K562 (cell line): ENCODE measurements at regions not wholly inside any gene's neighbourhood (a gene's known extent, or its start where the extent isn't known, plus 50 kb on each side); places are given as distances from the start of the nearest gene placed in this dataset.

Source experiments
- ATAC-seq: fragments of 200-7000 bp; cut with Tn5 transposase; 3 replicates; pipeline ENCODE4 v1.9.1; 2020; ENCODE audit warnings: moderate library complexity
- BruUV-seq: library from RNA; stranded (reverse); fragments of 400-500 nt; replicated peaks from 2 replicates; lab custom pipeline; 2021; lab: Mats Ljungman, UMichigan
- CTCF ChIA-PET: fragments of 300-600 bp; formaldehyde crosslinking; extraction: SDS; loops from one replicate; lab custom pipeline; 2021; ENCODE audit warnings: low intra/inter-chr PET ratio; lab: Yijun Ruan, JAX
- POLR2A ChIA-PET: fragments of 300-600, 350-650 bp; sonication (Branson Sonifier 250); formaldehyde crosslinking; extraction: SDS; loops from one replicate; lab custom pipeline; 2021; ENCODE audit warnings: antibody characterized with exemption, inconsistent platforms; lab: Yijun Ruan, JAX
- DNase-seq, 4 experiments: peaks; one replicate each; pipeline versions ENCODE4 v3.0.0 to v3.0.0-alpha.2; 2011 to 2018; ENCODE audit warnings: low spot score in 3 of 4, mixed read lengths in 3 of 4; ENCODE audit errors: extremely low read depth in 1 of 4
- FAIRE-seq: peaks from 2 replicates; lab custom pipeline; 2011; peaks lifted over from hg19 to GRCh38; lab: Jason Lieb, UNC
- H2AFZ ChIP-seq: 2 replicates; pipeline ENCODE4 v1.6.0; 2011; ENCODE audit warnings: low read depth, low read length, control low read depth, inconsistent platforms
- H3K27ac ChIP-seq: fragments of 200-600 bp; 3 replicates; pipeline ENCODE4 v1.8.0; 2011; ENCODE audit warnings: low read depth, mild to moderate bottlenecking, control low read depth, inconsistent platforms, low read length, moderate library complexity, mixed read lengths; ENCODE audit errors: extremely low read depth
- H3K27me3 ChIP-seq, 2 experiments: fragments of 300-600 bp in 1 of 2; 2 replicates in 1 of 2; 3 replicates in 1 of 2; pipeline versions ENCODE4 v1.6.0 to v1.8.0; 2011; ENCODE audit warnings: inconsistent platforms in 2 of 2, low read length in 2 of 2, mild to moderate bottlenecking in 1 of 2, mixed read lengths in 1 of 2, moderate library complexity in 1 of 2; ENCODE audit not compliant: control insufficient read depth in 2 of 2, insufficient read depth in 2 of 2
- H3K36me3 ChIP-seq: fragments of 300-600 bp; 3 replicates; pipeline ENCODE4 v1.8.0; 2011; ENCODE audit warnings: mild to moderate bottlenecking, low read length, inconsistent platforms; ENCODE audit not compliant: control insufficient read depth, insufficient read depth
- H3K4me1 ChIP-seq, 2 experiments: fragments of 200-600 bp in 1 of 2; replicated peaks in 1 of 2; 2 replicates in 1 of 2; 3 replicates in 1 of 2; pipeline versions ENCODE4 v1.5.1 to v1.8.0; 2011; ENCODE audit warnings: inconsistent platforms in 2 of 2, low read length in 2 of 2, mild to moderate bottlenecking in 1 of 2, mixed read lengths in 1 of 2, moderate library complexity in 1 of 2; ENCODE audit not compliant: control insufficient read depth in 2 of 2, insufficient read depth in 2 of 2
- H3K4me2 ChIP-seq: 2 replicates; pipeline ENCODE4 v1.6.1; 2011; ENCODE audit warnings: low read length, control low read depth, inconsistent platforms, mixed read lengths; ENCODE audit not compliant: insufficient read depth
- H3K4me3 ChIP-seq: fragments of 200-600 bp; sonication (generic), shearing (Covaris generic); 2 replicates; pipeline ENCODE4 v1.5.1; 2016; ENCODE audit warnings: control low read depth, inconsistent platforms
- H3K79me2 ChIP-seq: fragments of 200-600 bp; 3 replicates; pipeline ENCODE4 v1.8.0; 2011; ENCODE audit warnings: low read length, inconsistent platforms; ENCODE audit not compliant: control insufficient read depth, insufficient read depth
- H3K9ac ChIP-seq, 2 experiments: 2 replicates each; pipeline versions ENCODE4 v1.6.0 to v1.6.1; 2011; ENCODE audit warnings: low read depth in 2 of 2, low read length in 2 of 2, control low read depth in 1 of 2, inconsistent platforms in 1 of 2, mild to moderate bottlenecking in 1 of 2, mixed read lengths in 1 of 2; ENCODE audit not compliant: insufficient read depth in 1 of 2
- H3K9me1 ChIP-seq: one replicate; pipeline ENCODE4 v1.6.0; 2011; ENCODE audit warnings: inconsistent platforms, mild to moderate bottlenecking, low read length, moderate library complexity; ENCODE audit not compliant: control insufficient read depth, insufficient read depth
- H3K9me3 ChIP-seq: replicated peaks from 2 replicates; pipeline ENCODE4 v1.5.1; 2011; ENCODE audit warnings: low read depth, low read length, inconsistent platforms; ENCODE audit not compliant: control insufficient read depth, insufficient read depth
- H4K20me1 ChIP-seq: replicated peaks from 2 replicates; pipeline ENCODE4 v1.6.1; 2011; ENCODE audit warnings: low read length, inconsistent platforms, mixed read lengths; ENCODE audit not compliant: control insufficient read depth, insufficient read depth
- ADNP ChIP-seq: fragments of 200-800 bp; sonication (Bioruptor generic); IDR thresholded peaks from 2 replicates; pipeline ENCODE4 v1.6.1; 2016; ENCODE audit warnings: missing genetic modification characterization, missing compliant biosample characterization
- CC2D1A ChIP-seq: fragments of 450-650 bp; IDR thresholded peaks from 2 replicates; pipeline ENCODE4 v1.6.1; 2017; ENCODE audit warnings: mild to moderate bottlenecking
- CREBBP ChIP-seq: IDR thresholded peaks from one replicate; pipeline ENCODE4 v1.6.1; 2012; ENCODE audit warnings: low read depth, mild to moderate bottlenecking, control low read depth, inconsistent platforms, low read length
- FOXO4 ChIP-seq: fragments of 450-650 bp; formaldehyde crosslinking; IDR thresholded peaks from 2 replicates; pipeline ENCODE4 v1.4.0; 2020; ENCODE audit warnings: mild to moderate bottlenecking, moderate library complexity
- KLF1 ChIP-seq: fragments of 450-650 bp; IDR thresholded peaks from 2 replicates; pipeline ENCODE4 v1.6.1; 2016; ENCODE audit warnings: missing genetic modification characterization, missing compliant biosample characterization
- NCOR1 ChIP-seq: fragments of 450-650 bp; IDR thresholded peaks from 2 replicates; pipeline ENCODE4 v1.6.1; 2016; ENCODE audit warnings: mild to moderate bottlenecking, moderate library complexity
- NFXL1 ChIP-seq: fragments of 450-650 bp; formaldehyde crosslinking; IDR thresholded peaks from 2 replicates; pipeline ENCODE4 v1.4.0; 2021; ENCODE audit warnings: mild to moderate bottlenecking
- NR1H2 ChIP-seq: sonication (generic); formaldehyde crosslinking; IDR thresholded peaks from 2 replicates; pipeline ENCODE4 v1.4.0; 2020; ENCODE audit warnings: mild to moderate bottlenecking, missing genetic modification reagents
- PRMT5 ChIP-seq: sonication (generic); formaldehyde crosslinking; IDR thresholded peaks from 2 replicates; pipeline ENCODE4 v1.5.0; 2020; ENCODE audit warnings: missing genetic modification reagents
- RBBP5 ChIP-seq: fragments of 200-600 bp; sonication (generic); IDR thresholded peaks from 2 replicates; pipeline ENCODE4 v1.6.1; 2012; ENCODE audit warnings: borderline replicate concordance, mild to moderate bottlenecking, low read length, control low read depth, inconsistent platforms; ENCODE audit not compliant: insufficient read depth, poor library complexity, severe bottlenecking
- RBM25 ChIP-seq: fragments of 200-400 bp; formaldehyde crosslinking; IDR thresholded peaks from 2 replicates; pipeline ENCODE4 v1.6.1; 2018; ENCODE audit warnings: low read length, low read depth, moderate library complexity; ENCODE audit not compliant: severe bottlenecking
- SMARCE1 ChIP-seq: fragments of 450-650 bp; IDR thresholded peaks from 2 replicates; pipeline ENCODE4 v1.7.1; 2016; ENCODE audit warnings: mild to moderate bottlenecking
- TCFL5 ChIP-seq: fragments of 250-450 bp; sonication (Bioruptor Pico); conservative IDR thresholded peaks from 2 replicates; pipeline ENCODE4 v1.6.1; 2021; ENCODE audit warnings: mild to moderate bottlenecking, moderate library complexity, matching md5 sums
- ZBTB17 ChIP-seq: fragments of 450-650 bp; formaldehyde crosslinking; IDR thresholded peaks from 2 replicates; pipeline ENCODE4 v1.4.0; 2020; ENCODE audit warnings: mild to moderate bottlenecking
- ZFX ChIP-seq: sonication (generic); formaldehyde crosslinking; IDR thresholded peaks from 2 replicates; pipeline ENCODE4 v1.8.0; 2022; ENCODE audit warnings: mild to moderate bottlenecking, missing genetic modification reagents, moderate library complexity
- ZNF12 ChIP-seq: sonication (generic); formaldehyde crosslinking; IDR thresholded peaks from 2 replicates; pipeline ENCODE4 v1.4.0; 2020; ENCODE audit warnings: mild to moderate bottlenecking, missing genetic modification reagents
- ZNF197 ChIP-seq: fragments of 200-800 bp; sonication (Bioruptor generic); IDR thresholded peaks from 2 replicates; pipeline ENCODE4 v1.6.1; 2016; ENCODE audit warnings: low read depth, missing genetic modification characterization, missing compliant biosample characterization
- ZNF212 ChIP-seq: fragments of 450-650 bp; formaldehyde crosslinking; IDR thresholded peaks from 2 replicates; pipeline ENCODE4 v1.4.0; 2020; ENCODE audit warnings: mild to moderate bottlenecking
- ZNF347 ChIP-seq: fragments of 450-650 bp; formaldehyde crosslinking; IDR thresholded peaks from 2 replicates; pipeline ENCODE4 v1.4.0; 2020; ENCODE audit warnings: low read depth, mild to moderate bottlenecking, moderate library complexity
- ZNF780A ChIP-seq: fragments of 250-450 bp; sonication (Bioruptor Pico); IDR thresholded peaks from 2 replicates; pipeline ENCODE4 v1.5.0; 2021; ENCODE audit warnings: mild to moderate bottlenecking
- ZSCAN29 ChIP-seq: fragments of 450-650 bp; IDR thresholded peaks from 2 replicates; pipeline ENCODE4 v1.6.1; 2017
- WGBS: fragments of 100-300 bp; shearing (Covaris generic); methylation state at CpG from one replicate; pipeline ENCODE4 v1.1.6; 2016; ENCODE audit warnings: low coverage, mixed read lengths; ENCODE audit not compliant: insufficient coverage; ENCODE audit errors: missing lambda C conversion rate; 5-methylcytosine and 5-hydroxymethylcytosine counted together
- in situ Hi-C: fragments of 300-500 bp; cut with MboI; formaldehyde crosslinking; loops from 4 replicates; pipeline ENCODE4 v1.15.0; 2018; ENCODE audit warnings: inconsistent platforms, mixed read lengths
- intact Hi-C: fragments of 100-400 bp; cut with micrococcal nuclease; formaldehyde crosslinking; loops from 2 replicates; pipeline ENCODE4 v1.14.2; 2022
- TF ChIP-seq, protein P1 (sequence below), 2 experiments: fragments of 200-800 bp in 1 of 2; sonication (Bioruptor generic) in 1 of 2; sonication (generic) in 1 of 2; formaldehyde crosslinking in 1 of 2; IDR thresholded peaks in 1 of 2; conservative IDR thresholded peaks in 1 of 2; 2 replicates each; pipeline versions ENCODE4 v1.5.0 to v1.6.1; 2016 to 2020; ENCODE audit warnings: missing compliant biosample characterization in 1 of 2, missing genetic modification characterization in 1 of 2, missing genetic modification reagents in 1 of 2

DNA sequence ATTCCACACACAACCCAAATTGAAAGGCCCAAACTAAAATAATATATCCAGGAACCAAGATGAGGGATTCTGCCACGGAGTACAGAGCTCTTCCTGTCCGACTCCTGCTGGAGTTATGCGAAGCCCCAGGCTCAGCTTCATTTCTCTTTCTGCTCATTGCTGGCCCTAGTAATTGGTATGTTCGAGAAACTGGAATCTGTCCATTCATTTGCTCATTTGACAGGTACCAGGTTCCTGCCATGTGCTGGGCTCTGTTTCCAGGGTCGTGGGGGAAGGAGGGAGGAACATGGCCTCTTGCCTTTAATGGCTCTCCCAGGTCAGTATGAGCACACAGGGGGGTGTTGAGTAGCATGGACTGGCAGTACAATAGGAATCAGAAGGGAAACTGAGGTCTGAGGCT is 179.2 kb upstream of the SHH start (continued):
- no peak for TF ChIP-seq TCFL5 (CRISPR knock-in tag)
- no peak for TF ChIP-seq ZNF197 (CRISPR knock-in tag)
- no peak for TF ChIP-seq FOXO4 (CRISPR knock-in tag)
- no peak for TF ChIP-seq ZNF347
- TF ChIP-seq PRMT5, result no peak
- TF ChIP-seq ZNF212 (CRISPR knock-in tag), result no peak
- no peak for TF ChIP-seq RBM25

DNA sequence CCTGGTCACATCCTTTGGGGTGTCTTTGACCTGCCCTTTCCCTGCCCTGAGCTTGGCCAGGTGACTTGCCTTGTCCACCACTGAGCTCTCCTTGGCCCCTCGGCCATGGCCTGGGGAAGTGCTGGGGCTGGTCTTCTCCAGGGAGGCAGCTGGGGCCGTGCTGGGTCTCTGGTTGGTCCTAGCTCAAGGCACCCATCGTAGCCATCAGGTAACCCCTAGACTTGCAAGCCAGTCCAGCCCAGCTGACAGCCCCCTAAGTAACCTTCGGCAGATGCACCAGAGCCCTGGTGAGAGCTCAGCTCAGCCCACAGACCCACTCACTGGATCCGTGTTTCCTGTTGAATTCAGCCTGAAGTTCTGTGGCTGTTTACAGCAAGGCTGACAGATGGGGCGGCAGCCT is 176.2 kb upstream of the SHH start:
- no peak for FAIRE-seq
- Histone ChIP-seq H3K79me2 (no peaks in the 10 kb centered on the region), H3K9me3 (peaks cover 3% of the 10 kb centered on the region; the same call in 1 of the 2 replicates), H3K9ac (no peak overlapping the region), H3K9me1 (peaks cover 3% of the 10 kb centered on the region), H2AFZ (no peak overlapping the region)
- in situ Hi-C loops, result no loop called here
- CTCF ChIA-PET, result no interaction called here
- POLR2A ChIA-PET, result interaction anchor here (0.5 to 1.1 kb wide), 5 partner anchors 8 to 206 kb away, joined by 3 to 11 read pairs (median 3); no protein-coding TSS in a partner anchor
- TF ChIP-seq RBBP5, result no peak
- no peak for TF ChIP-seq KLF1 (tag)
- no peak for TF ChIP-seq CC2D1A
- no peak for TF ChIP-seq ADNP
- no peak for TF ChIP-seq ZSCAN29
- TF ChIP-seq NR1H2 (CRISPR knock-in tag), result no peak
- no peak for TF ChIP-seq NCOR1
- TF ChIP-seq ZFX, result no peak
- TF ChIP-seq ZBTB17 (CRISPR knock-in tag), result no peak
- TF ChIP-seq PRMT5, result no peak
- TF ChIP-seq ZNF12 (CRISPR knock-in tag), result no peak
- TF ChIP-seq, protein P1, sequence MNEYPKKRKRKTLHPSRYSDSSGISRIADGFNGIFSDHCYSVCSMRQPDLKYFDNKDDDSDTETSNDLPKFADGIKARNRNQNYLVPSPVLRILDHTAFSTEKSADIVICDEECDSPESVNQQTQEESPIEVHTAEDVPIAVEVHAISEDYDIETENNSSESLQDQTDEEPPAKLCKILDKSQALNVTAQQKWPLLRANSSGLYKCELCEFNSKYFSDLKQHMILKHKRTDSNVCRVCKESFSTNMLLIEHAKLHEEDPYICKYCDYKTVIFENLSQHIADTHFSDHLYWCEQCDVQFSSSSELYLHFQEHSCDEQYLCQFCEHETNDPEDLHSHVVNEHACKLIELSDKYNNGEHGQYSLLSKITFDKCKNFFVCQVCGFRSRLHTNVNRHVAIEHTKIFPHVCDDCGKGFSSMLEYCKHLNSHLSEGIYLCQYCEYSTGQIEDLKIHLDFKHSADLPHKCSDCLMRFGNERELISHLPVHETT (CRISPR knock-in tag; conservative IDR thresholded peaks at IDR 0.05 in 1 of 2, IDR thresholded peaks at IDR 0.05 in 1 of 2), result no peak
- TF ChIP-seq CREBBP, result no peak
- no peak for TF ChIP-seq ZNF780A
- TF ChIP-seq SMARCE1, result no peak
- no peak for TF ChIP-seq NFXL1 (CRISPR knock-in tag)
- TF ChIP-seq, all 486 proteins: peak for 0
- Histone ChIP-seq H3K27ac (no peak overlapping the region), H3K36me3 (no peaks in the 10 kb centered on the region), H3K27me3 (peaks cover under 1 to 22% of the 10 kb centered on the region in 2 experiments; a peak in 3 of 5 replicates), H3K4me3 (no peak overlapping the region), H4K20me1 (0 out of 2 replicates have a peak, but pooled peaks cover 2% of the 10 kb centered on the region), H3K4me1 (no peaks in the 10 kb centered on the region), H3K4me2 (no peak overlapping the region)
- intact Hi-C loops, result no loop called here
- ATAC-seq (no peak), DNase-seq (no peak)
- BruUV-seq, result no TSS peak
- WGBS, result 2% methylated on average over 6 of the region's 6 CpGs
